GM13977 (cell line): ENCODE measurements at regions not wholly inside any gene's neighbourhood (a gene's known extent, or its start where the extent isn't known, plus 50 kb on each side); places are given as distances from the start of the nearest gene placed in this dataset.
A peak's percentile ranks its signal among the peaks of the same experiment; 100 is the strongest.
"Not testable (repeated sequence)": the region's sequence is repeated elsewhere in the genome, so short reads cannot be mapped to it uniquely, and the experiment has no call there.

ENCODE experiments used
- DNase-seq: peaks from one replicate; pipeline ENCODE4 v3.0.0; 2012; ENCODE audit warnings: low spot score
- CTCF ChIP-seq: IDR thresholded peaks from 2 replicates; pipeline ENCODE4 v1.5.1; 2012; ENCODE audit warnings: mild to moderate bottlenecking, control low read depth; ENCODE audit not compliant: insufficient read depth; ENCODE audit errors: extremely low read depth, missing control alignments
- in situ Hi-C: fragments of 300-500 bp; cut with MboI; formaldehyde crosslinking; loops from one replicate; pipeline ENCODE4 v1.12.0; 2022; ENCODE audit warnings: low sequenced_read_pairs, low pct_unique_long_range_greater_than_20kb, mixed read lengths, inconsistent platforms; ENCODE audit not compliant: unreplicated experiment

DNA sequence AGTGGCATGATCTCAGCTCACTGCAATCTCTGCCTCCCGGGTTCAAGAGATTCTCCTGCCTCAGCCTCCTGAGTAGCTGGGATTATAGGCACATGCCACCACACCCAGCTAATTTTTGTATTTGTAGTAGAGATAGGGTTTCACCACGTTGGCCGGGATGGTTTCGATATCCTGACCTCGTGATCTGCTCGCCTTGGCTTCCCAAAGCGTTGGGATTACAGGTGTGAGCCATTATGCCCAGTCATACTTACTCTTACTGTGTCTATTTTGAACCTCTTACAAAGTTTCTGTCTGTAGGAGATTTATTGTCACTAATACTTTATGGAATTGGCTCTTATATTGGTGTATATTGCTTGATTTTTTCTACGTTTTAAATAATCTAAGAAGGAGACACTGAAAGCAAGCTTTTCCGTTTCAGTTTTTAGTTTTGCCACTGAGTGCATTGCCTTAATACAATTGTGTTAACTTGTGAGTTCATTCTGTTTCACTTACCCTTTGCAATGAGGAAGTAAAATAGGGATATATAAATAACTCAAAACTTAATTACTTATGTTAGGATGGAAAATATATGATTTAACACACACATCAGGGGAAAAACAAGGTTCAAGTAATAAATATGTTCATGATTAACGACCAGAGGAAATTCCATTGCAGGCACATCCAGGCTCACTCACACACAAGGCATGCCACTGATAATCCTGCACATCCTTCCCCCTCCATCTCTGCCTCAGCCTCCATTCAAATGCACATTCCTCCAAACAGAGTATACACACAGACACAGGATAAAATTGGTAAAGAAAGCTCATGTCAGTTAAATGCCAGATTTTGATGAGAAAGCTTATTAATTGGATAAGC, 279.3 kb upstream of the RASGRP1 start:
- in situ Hi-C loops = no loop called here
- DNase-seq = no peak
- no peak for TF ChIP-seq CTCF

GRCh38 chr15:38844736-38845135, 280.1 kb upstream of the RASGRP1 start:
- TF ChIP-seq CTCF = no peak
- no peak for DNase-seq
- in situ Hi-C loops = no loop called here

- DNase-seq = no peak
- TF ChIP-seq CTCF = no peak
- in situ Hi-C loops = no loop called here
Measured at GRCh38 chr15:38846346-38846745, 281.7 kb upstream of the RASGRP1 start.

GRCh38 chr15:38847666-38848065, 283.1 kb upstream of the RASGRP1 start:
- TF ChIP-seq CTCF = no peak
- in situ Hi-C loops = no loop called here
- DNase-seq = no peak

GRCh38 chr15:38849046-38849445, 284.4 kb upstream of the RASGRP1 start:
- in situ Hi-C loops = no loop called here
- TF ChIP-seq CTCF = no peak
- DNase-seq = no peak

GRCh38 chr15:38852188-38852587, 287.6 kb upstream of the RASGRP1 start:
- DNase-seq, in situ Hi-C loops: not testable (repeated sequence)

- peak; percentile 44 for TF ChIP-seq CTCF
- peak; percentile 11 for DNase-seq
- in situ Hi-C loops = no loop called here
Measured at GRCh38 chr15:38853608-38854007, 289.0 kb upstream of the RASGRP1 start.
